SW480 (cell line): ENCODE measurements at regions not wholly inside any gene's neighbourhood (a gene's known extent, or its start where the extent isn't known, plus 50 kb on each side); places are given as distances from the start of the nearest gene placed in this dataset.
A peak's percentile ranks its signal among the peaks of the same experiment; 100 is the strongest.

Experiments used
- DNase-seq: peaks from one replicate; pipeline ENCODE4 v3.0.0-alpha.2; 2016; ENCODE audit warnings: low spot score

DNA sequence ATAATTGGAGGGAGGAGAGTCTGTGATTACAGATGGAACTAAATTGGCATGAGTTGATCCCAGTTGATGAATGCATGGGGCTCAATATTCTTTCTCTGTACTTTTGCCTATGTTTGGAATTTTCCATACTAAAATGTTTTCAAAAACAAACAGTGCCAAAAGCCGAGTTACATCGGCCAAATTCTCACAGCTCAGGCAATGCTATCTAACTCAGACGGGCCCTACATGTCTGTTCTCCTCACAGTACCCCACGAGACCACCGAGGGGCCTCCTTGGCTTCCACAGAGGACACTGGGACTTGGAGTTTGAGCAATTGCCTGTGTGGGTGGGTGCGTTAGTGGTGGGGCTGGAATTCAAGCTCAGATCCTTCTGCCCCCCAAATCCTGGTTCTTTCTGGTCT lies 413.2 kb downstream of the CDH26 start:
- no peak for DNase-seq

DNA sequence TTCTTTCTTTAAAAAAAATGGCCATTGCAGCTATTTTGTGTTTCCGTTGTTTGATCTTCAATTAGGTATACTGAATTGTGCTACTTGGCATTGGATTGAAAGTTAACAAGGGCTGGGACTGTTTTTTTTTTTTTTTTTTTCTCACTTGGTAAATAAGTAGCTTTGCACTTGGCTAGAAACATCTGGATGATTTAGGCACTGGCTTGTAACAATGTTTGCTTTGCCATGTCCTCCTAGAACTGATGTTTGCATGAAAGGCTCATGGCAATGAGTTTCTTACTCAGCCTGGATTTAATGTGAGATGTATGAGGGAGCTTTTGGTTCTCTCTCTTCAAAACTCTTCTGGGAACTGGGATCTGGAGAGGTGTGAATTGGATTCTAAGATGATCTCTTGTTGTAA lies 414.1 kb downstream of the CDH26 start:
- no peak for DNase-seq

- peak; percentile 86 for DNase-seq
These were observed 414.6 kb downstream of the CDH26 start for GRCh38 chr20:60372822-60373221.

- no peak for DNase-seq
These were observed 420.4 kb downstream of the CDH26 start for GRCh38 chr20:60378620-60379019.

DNA sequence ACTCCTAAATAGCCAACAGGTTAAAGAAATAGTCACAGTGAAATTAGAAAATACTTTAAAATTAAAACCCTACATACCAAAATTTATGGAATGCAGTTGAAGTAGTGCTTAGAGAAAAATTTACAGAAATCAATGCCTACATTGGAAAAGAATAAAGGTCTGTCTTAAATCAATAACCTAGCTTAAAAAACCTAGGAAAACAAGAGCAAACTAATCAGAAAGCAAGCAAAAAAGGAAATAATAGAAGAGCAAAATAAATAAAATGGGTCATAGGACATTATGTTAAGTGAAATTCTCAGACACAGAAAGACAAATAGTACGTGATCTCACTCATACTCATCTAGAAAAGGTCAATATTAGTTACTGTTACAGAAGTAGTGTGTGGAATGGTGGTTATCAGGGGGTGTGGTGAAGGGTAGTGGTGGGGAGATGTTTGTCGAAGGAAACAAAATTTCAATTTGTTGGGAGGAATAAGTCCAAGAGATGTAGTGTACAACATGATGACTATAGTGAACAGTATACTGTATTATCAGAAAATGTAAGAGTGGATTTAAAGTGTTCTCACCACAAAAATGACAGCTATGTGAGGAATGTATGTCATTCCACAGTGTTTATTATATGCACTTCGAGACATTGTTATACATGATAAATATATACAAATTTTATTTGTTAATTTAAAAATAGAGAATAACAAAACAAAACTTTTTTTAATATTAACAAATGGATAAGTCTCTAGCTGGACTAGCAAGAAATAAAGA lies 423.6 kb downstream of the CDH26 start:
- DNase-seq, result peak; percentile 28

- DNase-seq, result no peak
These were observed 431.2 kb downstream of the CDH26 start for GRCh38 chr20:60389441-60389840.

- DNase-seq, result no peak
These were observed 431.7 kb downstream of the CDH26 start for GRCh38 chr20:60389882-60390281.

- no peak for DNase-seq
These were observed 437.8 kb downstream of the CDH26 start for GRCh38 chr20:60395991-60396390.

- DNase-seq, result no peak
These were observed 442.3 kb downstream of the CDH26 start for GRCh38 chr20:60400567-60400966.

GRCh38 chr20:60402189-60403058 lies 444.2 kb downstream of the CDH26 start:
- no peak for DNase-seq

DNA sequence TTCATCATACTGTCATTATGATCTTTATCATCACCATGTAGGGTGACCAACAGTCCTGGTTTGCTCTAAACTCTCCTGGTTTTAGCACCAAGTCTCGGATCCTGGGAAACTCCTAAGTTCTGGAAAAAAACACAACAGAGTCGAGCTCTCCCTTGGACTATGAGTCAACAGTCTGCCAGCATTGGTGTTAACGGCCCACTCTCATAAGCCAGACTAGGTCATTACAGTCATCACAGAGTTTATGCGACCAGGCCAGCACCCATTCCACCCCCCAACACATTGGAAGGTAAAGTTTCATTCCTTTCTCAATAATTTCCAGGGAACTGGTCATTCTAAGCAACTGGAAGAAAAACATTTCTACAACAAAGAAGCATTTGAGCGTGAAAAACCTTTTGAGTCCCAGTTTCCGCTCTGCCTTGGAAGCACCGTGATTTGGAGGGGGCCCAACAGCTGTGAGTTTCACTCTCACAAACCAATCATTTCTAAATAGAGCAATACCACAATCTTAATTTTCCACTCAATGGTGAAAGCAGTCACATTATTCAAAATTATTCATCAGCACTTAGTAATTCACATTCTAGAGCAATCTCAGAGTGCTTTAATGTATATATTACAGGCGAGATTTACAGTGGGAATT lies 445.0 kb downstream of the CDH26 start:
- no peak for DNase-seq

DNA sequence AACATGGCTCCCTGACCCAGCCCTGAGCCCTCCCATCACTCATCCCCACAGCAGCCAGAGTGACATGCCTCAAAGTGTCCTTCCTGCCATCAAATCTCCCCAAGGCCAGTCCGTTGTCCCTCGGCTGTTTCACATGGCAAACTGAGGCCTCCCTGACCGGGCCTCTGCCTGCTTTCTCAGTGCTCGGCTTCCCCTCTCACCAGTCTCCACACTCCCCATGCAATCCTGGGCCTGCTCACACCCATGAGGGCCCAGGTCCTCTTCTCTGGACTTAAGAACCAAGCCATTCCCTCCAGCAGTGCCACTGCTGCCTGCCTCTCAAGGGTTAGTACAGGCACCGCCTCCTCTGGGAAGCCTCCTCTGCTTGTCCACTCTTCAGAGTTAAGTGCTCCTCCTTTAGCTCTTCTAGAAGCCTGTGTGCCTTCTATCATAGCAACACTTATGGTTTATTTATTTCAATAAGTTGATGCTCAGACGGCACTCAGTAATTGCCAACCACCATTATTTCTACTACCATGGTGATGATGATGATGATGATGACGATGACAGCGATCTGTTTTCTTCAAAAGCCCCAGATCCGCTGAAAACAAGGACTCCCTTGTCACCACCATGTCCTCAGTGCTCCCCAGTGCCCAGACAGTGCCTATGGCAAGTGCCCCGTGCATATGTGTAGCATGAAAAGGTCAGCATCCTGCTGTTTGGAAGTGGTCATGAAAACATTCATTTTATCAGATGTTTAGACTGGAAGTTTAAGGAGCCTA lies 449.0 kb downstream of the CDH26 start:
- no peak for DNase-seq

GRCh38 chr20:60407938-60408337 lies 449.7 kb downstream of the CDH26 start:
- no peak for DNase-seq

DNA sequence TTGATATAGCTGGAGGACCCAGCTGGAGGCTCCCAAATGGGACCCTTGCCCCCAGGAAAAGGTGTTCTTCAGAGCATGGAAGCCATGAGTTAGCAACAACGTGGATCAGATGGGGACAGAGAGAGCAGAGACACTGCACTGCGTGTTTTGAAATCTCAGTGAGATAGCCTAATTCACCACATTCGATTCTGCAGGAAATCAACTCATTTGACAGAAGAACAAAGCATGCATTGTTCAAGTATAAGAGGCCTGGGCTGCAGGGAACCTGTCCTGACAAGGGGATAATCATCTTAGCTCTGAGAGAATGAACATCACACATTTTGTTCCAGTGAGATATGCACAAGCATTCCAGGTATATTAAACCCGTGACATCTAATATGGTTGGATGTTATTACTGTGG lies 450.2 kb downstream of the CDH26 start:
- no peak for DNase-seq

GRCh38 chr20:60410618-60411264 lies 452.5 kb downstream of the CDH26 start:
- no peak for DNase-seq

DNA sequence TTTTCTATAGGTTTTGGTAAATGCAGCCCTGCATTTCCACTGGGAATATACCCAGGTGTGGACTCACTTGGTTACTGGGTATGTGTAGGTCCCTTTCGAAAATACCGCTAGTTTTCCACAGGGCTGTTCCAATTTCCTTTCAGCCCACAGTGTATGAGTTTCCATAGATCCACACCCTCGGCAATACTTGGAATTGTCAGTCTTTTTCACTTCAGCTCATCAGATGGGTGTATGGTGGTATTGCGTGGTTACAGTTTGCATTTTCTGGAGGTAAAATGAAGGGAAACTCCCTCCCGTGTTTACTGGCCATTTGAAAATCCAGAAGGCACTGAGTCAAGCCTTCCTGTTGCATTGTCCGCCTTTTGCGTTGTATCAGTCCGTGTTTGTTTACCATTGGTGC lies 453.6 kb downstream of the CDH26 start:
- no peak for DNase-seq

GRCh38 chr20:60420676-60421229 lies 462.5 kb downstream of the CDH26 start:
- no peak for DNase-seq

DNA sequence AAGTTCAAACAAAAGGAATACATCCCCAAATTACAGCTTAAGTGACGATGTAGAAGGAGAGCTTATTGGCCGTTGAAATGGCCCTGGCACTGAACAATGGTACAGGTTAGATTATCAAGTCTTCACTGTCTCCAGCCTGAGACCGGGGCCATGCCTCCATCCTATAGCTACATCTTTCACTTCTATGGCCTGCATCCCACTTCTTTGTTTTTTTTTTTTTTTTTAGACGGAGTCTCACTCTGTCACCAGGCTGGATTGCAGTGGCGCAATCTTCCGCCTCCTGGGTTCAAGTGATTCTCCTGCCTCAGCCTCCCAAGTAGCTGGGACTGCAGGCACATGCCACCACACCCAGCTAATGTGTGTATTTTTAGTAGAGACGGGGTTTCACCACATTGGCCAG lies 464.6 kb downstream of the CDH26 start:
- no peak for DNase-seq

DNA sequence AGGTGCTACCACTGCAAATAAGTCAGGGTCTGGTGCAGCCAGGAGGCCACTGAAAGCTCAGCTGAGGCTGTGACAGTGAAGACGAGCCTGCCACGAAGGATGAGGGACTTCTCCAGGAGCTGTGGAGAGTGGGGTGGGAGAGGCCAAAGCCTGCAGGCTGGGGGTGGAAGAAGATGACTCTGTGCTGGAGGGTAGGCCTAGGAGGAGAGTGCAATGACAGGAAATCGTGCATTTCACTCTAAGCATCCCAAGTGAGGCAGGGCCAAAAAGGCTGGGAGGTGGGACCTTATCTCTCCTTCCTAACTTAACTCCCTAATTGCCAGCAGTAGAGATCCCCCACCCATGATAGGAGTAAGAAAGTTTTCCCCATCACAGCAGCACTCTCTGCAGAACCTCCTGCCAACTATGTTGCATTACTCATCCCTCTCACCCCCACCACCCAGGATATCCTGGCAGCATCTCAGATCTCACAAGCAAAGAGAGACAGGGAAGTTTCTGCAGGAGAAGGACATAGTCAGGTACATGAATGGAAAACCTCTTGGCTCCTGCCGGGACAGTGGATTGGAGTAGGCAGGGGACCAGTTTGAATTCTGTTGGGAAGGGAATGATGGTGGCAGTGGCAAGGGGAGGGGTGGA lies 466.2 kb downstream of the CDH26 start:
- no peak for DNase-seq

GRCh38 chr20:60427516-60427915 lies 469.3 kb downstream of the CDH26 start:
- no peak for DNase-seq

GRCh38 chr20:60428651-60429050 lies 470.4 kb downstream of the CDH26 start:
- DNase-seq, result no peak
